K562 (cell line): ENCODE measurements at regions not wholly inside any gene's neighbourhood (a gene's known extent, or its start where the extent isn't known, plus 50 kb on each side); places are given as distances from the start of the nearest gene placed in this dataset.

Source experiments
- ATAC-seq: fragments of 200-7000 bp; cut with Tn5 transposase; 3 replicates; pipeline ENCODE4 v1.9.1; 2020; ENCODE audit warnings: moderate library complexity
- BruUV-seq: library from RNA; stranded (reverse); fragments of 400-500 nt; replicated peaks from 2 replicates; lab custom pipeline; 2021; lab: Mats Ljungman, UMichigan
- CTCF ChIA-PET: fragments of 300-600 bp; formaldehyde crosslinking; extraction: SDS; loops from one replicate; lab custom pipeline; 2021; ENCODE audit warnings: low intra/inter-chr PET ratio; lab: Yijun Ruan, JAX
- POLR2A ChIA-PET: fragments of 300-600, 350-650 bp; sonication (Branson Sonifier 250); formaldehyde crosslinking; extraction: SDS; loops from one replicate; lab custom pipeline; 2021; ENCODE audit warnings: antibody characterized with exemption, inconsistent platforms; lab: Yijun Ruan, JAX
- DNase-seq, 4 experiments: peaks; one replicate each; pipeline versions ENCODE4 v3.0.0 to v3.0.0-alpha.2; 2011 to 2018; ENCODE audit warnings: low spot score in 3 of 4, mixed read lengths in 3 of 4; ENCODE audit errors: extremely low read depth in 1 of 4
- FAIRE-seq: peaks from 2 replicates; lab custom pipeline; 2011; peaks lifted over from hg19 to GRCh38; lab: Jason Lieb, UNC
- H2AFZ ChIP-seq: 2 replicates; pipeline ENCODE4 v1.6.0; 2011; ENCODE audit warnings: low read depth, low read length, control low read depth, inconsistent platforms
- H3K27ac ChIP-seq: fragments of 200-600 bp; 3 replicates; pipeline ENCODE4 v1.8.0; 2011; ENCODE audit warnings: low read depth, mild to moderate bottlenecking, control low read depth, inconsistent platforms, low read length, moderate library complexity, mixed read lengths; ENCODE audit errors: extremely low read depth
- H3K27me3 ChIP-seq, 2 experiments: fragments of 300-600 bp in 1 of 2; 2 replicates in 1 of 2; 3 replicates in 1 of 2; pipeline versions ENCODE4 v1.6.0 to v1.8.0; 2011; ENCODE audit warnings: inconsistent platforms in 2 of 2, low read length in 2 of 2, mild to moderate bottlenecking in 1 of 2, mixed read lengths in 1 of 2, moderate library complexity in 1 of 2; ENCODE audit not compliant: control insufficient read depth in 2 of 2, insufficient read depth in 2 of 2
- H3K36me3 ChIP-seq: fragments of 300-600 bp; 3 replicates; pipeline ENCODE4 v1.8.0; 2011; ENCODE audit warnings: mild to moderate bottlenecking, low read length, inconsistent platforms; ENCODE audit not compliant: control insufficient read depth, insufficient read depth
- H3K4me1 ChIP-seq, 2 experiments: fragments of 200-600 bp in 1 of 2; replicated peaks in 1 of 2; 2 replicates in 1 of 2; 3 replicates in 1 of 2; pipeline versions ENCODE4 v1.5.1 to v1.8.0; 2011; ENCODE audit warnings: inconsistent platforms in 2 of 2, low read length in 2 of 2, mild to moderate bottlenecking in 1 of 2, mixed read lengths in 1 of 2, moderate library complexity in 1 of 2; ENCODE audit not compliant: control insufficient read depth in 2 of 2, insufficient read depth in 2 of 2
- H3K4me2 ChIP-seq: 2 replicates; pipeline ENCODE4 v1.6.1; 2011; ENCODE audit warnings: low read length, control low read depth, inconsistent platforms, mixed read lengths; ENCODE audit not compliant: insufficient read depth
- H3K4me3 ChIP-seq: fragments of 200-600 bp; sonication (generic), shearing (Covaris generic); 2 replicates; pipeline ENCODE4 v1.5.1; 2016; ENCODE audit warnings: control low read depth, inconsistent platforms
- H3K79me2 ChIP-seq: fragments of 200-600 bp; 3 replicates; pipeline ENCODE4 v1.8.0; 2011; ENCODE audit warnings: low read length, inconsistent platforms; ENCODE audit not compliant: control insufficient read depth, insufficient read depth
- H3K9ac ChIP-seq, 2 experiments: 2 replicates each; pipeline versions ENCODE4 v1.6.0 to v1.6.1; 2011; ENCODE audit warnings: low read depth in 2 of 2, low read length in 2 of 2, control low read depth in 1 of 2, inconsistent platforms in 1 of 2, mild to moderate bottlenecking in 1 of 2, mixed read lengths in 1 of 2; ENCODE audit not compliant: insufficient read depth in 1 of 2
- H3K9me1 ChIP-seq: one replicate; pipeline ENCODE4 v1.6.0; 2011; ENCODE audit warnings: inconsistent platforms, mild to moderate bottlenecking, low read length, moderate library complexity; ENCODE audit not compliant: control insufficient read depth, insufficient read depth
- H3K9me3 ChIP-seq: replicated peaks from 2 replicates; pipeline ENCODE4 v1.5.1; 2011; ENCODE audit warnings: low read depth, low read length, inconsistent platforms; ENCODE audit not compliant: control insufficient read depth, insufficient read depth
- H4K20me1 ChIP-seq: replicated peaks from 2 replicates; pipeline ENCODE4 v1.6.1; 2011; ENCODE audit warnings: low read length, inconsistent platforms, mixed read lengths; ENCODE audit not compliant: control insufficient read depth, insufficient read depth
- ARID1B ChIP-seq: fragments of 450-650 bp; IDR thresholded peaks from 2 replicates; pipeline ENCODE4 v1.6.1; 2016; ENCODE audit warnings: antibody characterized with exemption, mild to moderate bottlenecking, inconsistent platforms
- ARID2 ChIP-seq: fragments of 450-650 bp; IDR thresholded peaks from 2 replicates; pipeline ENCODE4 v1.6.1; 2017; ENCODE audit warnings: antibody characterized with exemption, mild to moderate bottlenecking
- DMBX1 ChIP-seq: fragments of 250-450 bp; sonication (Bioruptor Pico); IDR thresholded peaks from 2 replicates; pipeline ENCODE4 v1.8.0; 2022; ENCODE audit warnings: inconsistent platforms, mild to moderate bottlenecking, moderate library complexity, borderline replicate concordance
- EP300 ChIP-seq: IDR thresholded peaks from 2 replicates; pipeline ENCODE4 v1.6.1; 2012; ENCODE audit warnings: low read length, improper control_type of control experiment
- JUNB ChIP-seq: fragments of 450-650 bp; formaldehyde crosslinking; conservative IDR thresholded peaks from 2 replicates; pipeline ENCODE4 v1.4.0; 2020; ENCODE audit warnings: mild to moderate bottlenecking
- L3MBTL2 ChIP-seq: fragments of 450-650 bp; IDR thresholded peaks from 2 replicates; pipeline ENCODE4 v1.6.1; 2016; ENCODE audit warnings: mild to moderate bottlenecking, moderate library complexity
- MAFF ChIP-seq: IDR thresholded peaks from 2 replicates; pipeline ENCODE4 v1.6.1; 2012; ENCODE audit warnings: low read length, improper control_type of control experiment
- PBX2 ChIP-seq, 2 experiments: IDR thresholded peaks in 1 of 2; conservative IDR thresholded peaks in 1 of 2; 2 replicates each; pipeline ENCODE4 v1.6.1; 2016; ENCODE audit warnings: low read depth in 2 of 2, mild to moderate bottlenecking in 1 of 2, missing compliant biosample characterization in 1 of 2, missing genetic modification characterization in 1 of 2, moderate library complexity in 1 of 2
- RUNX1 ChIP-seq: sonication (generic); IDR thresholded peaks from 2 replicates; pipeline ENCODE4 v1.6.1; 2016; ENCODE audit warnings: antibody characterized with exemption, low read depth
- SREBF2 ChIP-seq: sonication (generic); formaldehyde crosslinking; IDR thresholded peaks from 2 replicates; pipeline ENCODE4 v1.4.0; 2020; ENCODE audit warnings: mild to moderate bottlenecking, missing genetic modification reagents
- SUPT5H ChIP-seq: fragments of 450-650 bp; IDR thresholded peaks from 2 replicates; pipeline ENCODE4 v1.6.1; 2016
- ZNF449 ChIP-seq: fragments of 250-450 bp; sonication (Bioruptor Pico); IDR thresholded peaks from 2 replicates; pipeline ENCODE4 v1.8.0; 2022; ENCODE audit warnings: moderate library complexity, mild to moderate bottlenecking, inconsistent platforms
- ZNF766 ChIP-seq: fragments of 200-800 bp; sonication (Bioruptor generic); conservative IDR thresholded peaks from 2 replicates; pipeline ENCODE4 v1.6.1; 2016; ENCODE audit warnings: missing genetic modification characterization, missing compliant biosample characterization
- WGBS: fragments of 100-300 bp; shearing (Covaris generic); methylation state at CpG from one replicate; pipeline ENCODE4 v1.1.6; 2016; ENCODE audit warnings: low coverage, mixed read lengths; ENCODE audit not compliant: insufficient coverage; ENCODE audit errors: missing lambda C conversion rate; 5-methylcytosine and 5-hydroxymethylcytosine counted together
- in situ Hi-C: fragments of 300-500 bp; cut with MboI; formaldehyde crosslinking; loops from 4 replicates; pipeline ENCODE4 v1.15.0; 2018; ENCODE audit warnings: inconsistent platforms, mixed read lengths
- intact Hi-C: fragments of 100-400 bp; cut with micrococcal nuclease; formaldehyde crosslinking; loops from 2 replicates; pipeline ENCODE4 v1.14.2; 2022

GRCh38 chr1:201643835-201644104 is 104.8 kb downstream of the NAV1 start:
- H3K4me2 ChIP-seq = no peak overlapping the region
- 12% methylated on average over 4 of the region's 4 CpGs for WGBS
- FAIRE-seq (peak; percentile 46), ATAC-seq (no peak), DNase-seq (peak in 1 of 4 experiments; percentile 47)
- no TSS peak for BruUV-seq
- ChIA-PET POLR2A (no interaction called here), CTCF (interaction anchor here (0.6 kb wide), 1 partner anchor 1572 kb away, joined by 3 read pairs; no protein-coding TSS in a partner anchor)
- H3K9ac ChIP-seq = no peak overlapping the region; a peak in 1 of 4 replicates
- no peaks in the 10 kb centered on the region for H3K9me3 ChIP-seq
- intact Hi-C loops = no loop called here
- H3K36me3 ChIP-seq = no peaks in the 10 kb centered on the region
- H3K79me2 ChIP-seq = peaks cover 1% of the 10 kb centered on the region; the same call in 1 of the 3 replicates
- H4K20me1 ChIP-seq = no peaks in the 10 kb centered on the region
- in situ Hi-C loops = no loop called here
- H3K27ac ChIP-seq = peak overlapping the region; percentile 8; the same call in 1 of the 3 replicates
- no peak overlapping the region for H2AFZ ChIP-seq
- H3K4me3 ChIP-seq = no peak overlapping the region
- no peaks in the 10 kb centered on the region for H3K9me1 ChIP-seq
- H3K27me3 ChIP-seq = peaks cover 0 to 2% of the 10 kb centered on the region in 2 experiments; a peak in 1 of 5 replicates
- H3K4me1 ChIP-seq = peaks cover 18 to 24% of the 10 kb centered on the region in 2 experiments
- TF ChIP-seq ARID2 (no peak), L3MBTL2 (0 out of 2 replicates have a peak, but pooled peaks have one; percentile 33), RUNX1 (no peak), DMBX1 (0 out of 2 replicates have a peak, but pooled peaks have one; percentile 32), ZNF449 (no peak), PBX2 (CRISPR knock-in tag; IDR thresholded peaks at IDR 0.05; ENCODE audit: low read depth) (no peak), PBX2 (tag; conservative IDR thresholded peaks at IDR 0.05; ENCODE audit: low read depth) (no peak; the same call in 1 of the 2 replicates), MAFF (no peak), JUNB (no peak), SUPT5H (no peak), ZNF766 (CRISPR knock-in tag) (no peak), SREBF2 (CRISPR knock-in tag) (no peak), EP300 (peak; percentile 50; the same call in 1 of the 2 replicates), ARID1B (peak; percentile 63)
